HCT116 (cell line): ENCODE measurements at regions not wholly inside any gene's neighbourhood (a gene's known extent, or its start where the extent isn't known, plus 50 kb on each side); places are given as distances from the start of the nearest gene placed in this dataset.

Experiments
- ATAC-seq: fragments of 200-7000 bp; cut with Tn5 transposase; 2 replicates; pipeline ENCODE4 v1.9.1; 2020; ENCODE audit warnings: mild to moderate bottlenecking, moderate library complexity
- BruUV-seq: library from RNA; stranded (reverse); fragments of 400-500 nt; replicated peaks from 2 replicates; lab custom pipeline; 2021; lab: Mats Ljungman, UMichigan
- CTCF ChIA-PET: fragments of 300-600 bp; sonication (Branson Sonifier 250); formaldehyde crosslinking; loops from one replicate; lab custom pipeline; 2021; ENCODE audit warnings: antibody characterized with exemption; lab: Charles Lee
- POLR2A ChIA-PET: fragments of 300-600, 350-600 bp; sonication (Branson Sonifier 250); formaldehyde crosslinking; loops from one replicate; lab custom pipeline; 2021; ENCODE audit warnings: antibody characterized with exemption; lab: Charles Lee
- RAD21 ChIA-PET, 2 experiments: fragments of 300-600 bp; sonication (Branson Sonifier 250); formaldehyde crosslinking; loops; one replicate each; lab custom pipeline; 2023; ENCODE audit warnings: low total read pairs in 2 of 2; ENCODE audit not compliant: uncharacterized antibody in 2 of 2, unreplicated experiment in 2 of 2, low non-redundant PET in 1 of 2; lab: Charles Lee
- DNase-seq: peaks from one replicate; pipeline ENCODE4 v3.0.0-alpha.2; 2010; ENCODE audit warnings: low read depth, low spot score
- H2AFZ ChIP-seq: fragments of 200-600 bp; shearing (Covaris generic), sonication (generic); 2 replicates; pipeline ENCODE4 v1.6.1; 2017; ENCODE audit warnings: low read depth, mixed run types, mixed read lengths, antibody characterized with exemption, low read length; ENCODE audit not compliant: poor library complexity, severe bottlenecking
- H3K27ac ChIP-seq: 2 replicates; pipeline ENCODE4 v1.5.1; 2012; ENCODE audit warnings: low read depth, low read length
- H3K27me3 ChIP-seq: fragments of 200-600 bp; sonication (generic); 2 replicates; pipeline ENCODE4 v1.6.1; 2016; ENCODE audit warnings: mixed run types, low read length, mixed read lengths; ENCODE audit not compliant: insufficient read depth
- H3K36me3 ChIP-seq, 2 experiments: fragments of 200-500 bp in 1 of 2; fragments of 200-600 bp in 1 of 2; sonication (Bioruptor generic) in 1 of 2; sonication (generic) in 1 of 2; 2 replicates each; pipeline versions ENCODE4 v1.5.1 to v1.6.1; 2014 to 2016; ENCODE audit warnings: low read length in 2 of 2, inconsistent platforms in 1 of 2, mixed read lengths in 1 of 2, mixed run types in 1 of 2; ENCODE audit not compliant: insufficient read depth in 2 of 2, control insufficient read depth in 1 of 2
- H3K4me1 ChIP-seq, 2 experiments: fragments of 200-600 bp in 1 of 2; sonication (generic) in 1 of 2; 2 replicates each; pipeline versions ENCODE4 v1.5.1 to v1.6.1; 2012 to 2017; ENCODE audit warnings: low read length in 2 of 2, inconsistent platforms in 1 of 2, mild to moderate bottlenecking in 1 of 2, mixed read lengths in 1 of 2, mixed run types in 1 of 2, moderate library complexity in 1 of 2; ENCODE audit not compliant: insufficient read depth in 2 of 2, control insufficient read depth in 1 of 2
- H3K4me2 ChIP-seq: fragments of 200-600 bp; sonication (generic); 2 replicates; pipeline ENCODE4 v1.6.1; 2017; ENCODE audit warnings: mixed run types, low read length, mixed read lengths
- H3K4me3 ChIP-seq, 2 experiments: fragments of 200-600 bp in 1 of 2; sonication (generic) in 1 of 2; replicated peaks in 1 of 2; 2 replicates each; pipeline ENCODE4 v1.5.1; 2011 to 2016; ENCODE audit warnings: low read length in 2 of 2, control low read depth in 1 of 2, low read depth in 1 of 2, mild to moderate bottlenecking in 1 of 2, mixed read lengths in 1 of 2, mixed run types in 1 of 2
- H3K79me2 ChIP-seq: fragments of 200-600 bp; sonication (generic); 2 replicates; pipeline ENCODE4 v1.6.1; 2017; ENCODE audit warnings: mild to moderate bottlenecking, mixed run types, low read length, moderate library complexity, mixed read lengths; ENCODE audit not compliant: insufficient read depth
- H3K9ac ChIP-seq: fragments of 200-600 bp; sonication (generic); 2 replicates; pipeline ENCODE4 v1.6.1; 2016; ENCODE audit warnings: low read length, mixed read lengths
- H3K9me2 ChIP-seq: fragments of 200-600 bp; sonication (generic), shearing (Covaris generic); 2 replicates; pipeline ENCODE4 v1.6.1; 2017; ENCODE audit warnings: mixed run types, mild to moderate bottlenecking, moderate library complexity; ENCODE audit not compliant: insufficient read depth
- H3K9me3 ChIP-seq, 2 experiments: fragments of 200-500 bp in 1 of 2; fragments of 200-600 bp in 1 of 2; sonication (Bioruptor generic) in 1 of 2; sonication (generic) in 1 of 2; 2 replicates each; pipeline ENCODE4 v1.6.1; 2014 to 2017; ENCODE audit warnings: low read length in 2 of 2, mixed read lengths in 2 of 2, inconsistent platforms in 1 of 2, low read depth in 1 of 2, mild to moderate bottlenecking in 1 of 2, mixed run types in 1 of 2, moderate library complexity in 1 of 2; ENCODE audit not compliant: control insufficient read depth in 1 of 2, insufficient read depth in 1 of 2
- H4K20me1 ChIP-seq: fragments of 200-600 bp; sonication (generic), shearing (Covaris generic); 2 replicates; pipeline ENCODE4 v1.6.1; 2017; ENCODE audit warnings: mixed run types, mild to moderate bottlenecking, moderate library complexity; ENCODE audit not compliant: insufficient read depth
- CBX3 ChIP-seq: IDR thresholded peaks from 2 replicates; pipeline ENCODE4 v1.6.1; 2012; ENCODE audit warnings: low read depth
- CEBPB ChIP-seq: IDR thresholded peaks from 2 replicates; pipeline ENCODE4 v1.6.1; 2012; ENCODE audit warnings: low read depth
- CTCF ChIP-seq, 3 experiments: fragments of 200-600 bp in 1 of 3; sonication (generic) in 1 of 3; IDR thresholded peaks in 2 of 3; conservative IDR thresholded peaks in 1 of 3; 2 replicates each; pipeline ENCODE4 v1.5.1; 2012 to 2017; ENCODE audit warnings: low read depth in 2 of 3, low read length in 2 of 3, antibody characterized with exemption in 1 of 3, borderline replicate concordance in 1 of 3, control low read depth in 1 of 3, mild to moderate bottlenecking in 1 of 3, mixed read lengths in 1 of 3, mixed run types in 1 of 3, moderate library complexity in 1 of 3; ENCODE audit not compliant: insufficient read depth in 1 of 3
- EGR1 ChIP-seq: IDR thresholded peaks from 2 replicates; pipeline ENCODE4 v1.6.1; 2012; ENCODE audit warnings: low read depth
- ELF1 ChIP-seq: IDR thresholded peaks from 2 replicates; pipeline ENCODE4 v1.6.1; 2012; ENCODE audit warnings: low read depth, borderline replicate concordance
- EZH2 ChIP-seq: fragments of 200-600 bp; sonication (generic); IDR thresholded peaks from 2 replicates; pipeline ENCODE4 v1.6.1; 2017; ENCODE audit warnings: antibody characterized with exemption, mixed run types
- EZH2phosphoT487 ChIP-seq: fragments of 200-600 bp; IDR thresholded peaks from 2 replicates; pipeline ENCODE4 v1.6.1; 2018; ENCODE audit warnings: antibody characterized with exemption, borderline replicate concordance
- FOSL1 ChIP-seq: IDR thresholded peaks from 2 replicates; pipeline ENCODE4 v1.6.1; 2012; ENCODE audit warnings: low read depth
- JUND ChIP-seq: IDR thresholded peaks from 2 replicates; pipeline ENCODE4 v1.6.1; 2012
- MAX ChIP-seq: IDR thresholded peaks from 2 replicates; pipeline ENCODE4 v1.6.1; 2012
- POLR2A ChIP-seq: IDR thresholded peaks from 2 replicates; pipeline ENCODE4 v1.7.0; 2011; ENCODE audit warnings: borderline replicate concordance; ENCODE audit not compliant: insufficient read depth, insufficient read length; ENCODE audit errors: extremely low read depth
- RAD21 ChIP-seq: IDR thresholded peaks from 2 replicates; pipeline ENCODE4 v1.6.1; 2012; ENCODE audit warnings: low read depth, mild to moderate bottlenecking
- SIN3A ChIP-seq: IDR thresholded peaks from 2 replicates; pipeline ENCODE4 v1.6.1; 2012; ENCODE audit warnings: low read depth
- SP1 ChIP-seq: IDR thresholded peaks from 2 replicates; pipeline ENCODE4 v1.6.1; 2012; ENCODE audit warnings: low read depth
- TCF7L2 ChIP-seq: IDR thresholded peaks from 2 replicates; pipeline ENCODE4 v1.7.0; 2011; ENCODE audit warnings: borderline replicate concordance, inconsistent platforms; ENCODE audit not compliant: insufficient read depth, insufficient read length; ENCODE audit errors: extremely low read depth
- ZBTB33 ChIP-seq: IDR thresholded peaks from 2 replicates; pipeline ENCODE4 v1.6.1; 2011; ENCODE audit warnings: mild to moderate bottlenecking, low read length, moderate library complexity; ENCODE audit not compliant: insufficient replicate concordance; ENCODE audit errors: extremely low read depth
- ZFX ChIP-seq: fragments of 450-650 bp; IDR thresholded peaks from 2 replicates; pipeline ENCODE4 v1.6.1; 2017
- intact Hi-C: fragments of 100-400 bp; cut with micrococcal nuclease; formaldehyde crosslinking; loops from 2 replicates; pipeline ENCODE4 v1.10.0; 2022

- TF ChIP-seq TCF7L2 (no peak), SIN3A (no peak), RAD21 (no peak), MAX (no peak)
- TF ChIP-seq, all 23 proteins: peak for 0
- Histone ChIP-seq H3K36me3 (no peaks in the 10 kb centered on the region), H3K27ac (no peak overlapping the region), H3K9ac (no peak overlapping the region), H3K79me2 (no peaks in the 10 kb centered on the region), H3K4me2 (no peak overlapping the region), H2AFZ (no peak overlapping the region), H3K4me1 (no peaks in the 10 kb centered on the region), H3K9me3 (peaks cover 0 to 3% of the 10 kb centered on the region in 2 experiments; a peak in 2 of 4 replicates), H3K9me2 (no peaks in the 10 kb centered on the region), H3K4me3 (no peak overlapping the region), H3K27me3 (no peaks in the 10 kb centered on the region), H4K20me1 (no peaks in the 10 kb centered on the region)
- no TSS peak for BruUV-seq
- DNase-seq: no peak
- POLR2A ChIA-PET: no interaction called here
- CTCF ChIA-PET: no interaction called here
- ATAC-seq: no peak
- RAD21 ChIA-PET: no interaction called here
- intact Hi-C loops: no loop called here
Measured at GRCh38 chr11:50267851-50268250, 235.2 kb downstream of the OR4C45 start.

GRCh38 chr11:50275133-50275532 is 242.5 kb downstream of the OR4C45 start:
- no peaks in the 10 kb centered on the region for H3K79me2 ChIP-seq
- no peak for TF ChIP-seq CBX3
- TF ChIP-seq ZBTB33: no peak
- no peak for TF ChIP-seq TCF7L2
- no peak for TF ChIP-seq JUND
- no peak for TF ChIP-seq POLR2A
- no peak for TF ChIP-seq FOSL1
- no peak for TF ChIP-seq ELF1
- no peak for TF ChIP-seq CEBPB
- TF ChIP-seq ZFX: no peak
- no peak for TF ChIP-seq EZH2
- TF ChIP-seq CTCF (IDR thresholded peaks at IDR 0.05 in 2 of 3, conservative IDR thresholded peaks at IDR 0.05 in 1 of 3; ENCODE audit: borderline replicate concordance in 1 of 3, insufficient read depth in 1 of 3, low read depth in 2 of 3, low read length in 2 of 3): no peak
- TF ChIP-seq SP1: no peak
- no peak for TF ChIP-seq SIN3A
- TF ChIP-seq EGR1: no peak
- TF ChIP-seq MAX: no peak
- no peak for TF ChIP-seq EZH2phosphoT487
- TF ChIP-seq, all 23 proteins: peak for 0
- Histone ChIP-seq H3K9ac (no peak overlapping the region), H3K27ac (no peak overlapping the region), H3K27me3 (no peaks in the 10 kb centered on the region), H3K9me3 (peaks cover 0 to 9% of the 10 kb centered on the region in 2 experiments; a peak in 2 of 4 replicates), H3K9me2 (no peaks in the 10 kb centered on the region), H2AFZ (no peak overlapping the region), H4K20me1 (no peaks in the 10 kb centered on the region), H3K4me3 (no peak overlapping the region), H3K4me2 (no peak overlapping the region), H3K36me3 (no peaks in the 10 kb centered on the region), H3K4me1 (no peaks in the 10 kb centered on the region)
- RAD21 ChIA-PET: no interaction called here
- POLR2A ChIA-PET: no interaction called here
- CTCF ChIA-PET: no interaction called here
- no peak for DNase-seq
- BruUV-seq: no TSS peak
- ATAC-seq: no peak
- intact Hi-C loops: no loop called here
